NCI-H2029 (cell line): ENCODE measurements at regions not wholly inside any gene's neighbourhood (a gene's known extent, or its start where the extent isn't known, plus 50 kb on each side); places are given as distances from the start of the nearest gene placed in this dataset.

ENCODE experiments used
- DNase-seq: peaks from one replicate; lab custom pipeline; 2025; lab: John Stamatoyannopoulos, UW

GRCh38 chr1:188050250-188050649, 1221.5 kb downstream of the PLA2G4A start:
- DNase-seq = no peak

GRCh38 chr1:188056011-188056410, 1227.3 kb downstream of the PLA2G4A start:
- DNase-seq = no peak

- DNase-seq = no peak
These were observed 1230.1 kb downstream of the PLA2G4A start for GRCh38 chr1:188058801-188059200.

GRCh38 chr1:188061881-188062280, 1233.1 kb downstream of the PLA2G4A start:
- DNase-seq = no peak

GRCh38 chr1:188062456-188062855, 1233.7 kb downstream of the PLA2G4A start:
- no peak for DNase-seq

- DNase-seq = no peak
These were observed 1237.2 kb downstream of the PLA2G4A start for GRCh38 chr1:188065917-188066316.

- DNase-seq = no peak
These were observed 1242.1 kb downstream of the PLA2G4A start for GRCh38 chr1:188070848-188071247.

GRCh38 chr1:188089015-188089414, 1260.3 kb downstream of the PLA2G4A start:
- DNase-seq = no peak

- DNase-seq = no peak
These were observed 1260.7 kb downstream of the PLA2G4A start for GRCh38 chr1:188089461-188089860.

GRCh38 chr1:188096521-188096920, 1267.8 kb downstream of the PLA2G4A start:
- no peak for DNase-seq

- no peak for DNase-seq
These were observed 1288.7 kb downstream of the PLA2G4A start for GRCh38 chr1:188117436-188117835.

- no peak for DNase-seq
These were observed 1293.9 kb downstream of the PLA2G4A start for GRCh38 chr1:188122646-188123045.

- no peak for DNase-seq
These were observed 1298.8 kb downstream of the PLA2G4A start for GRCh38 chr1:188127507-188127906.

- no peak for DNase-seq
These were observed 1300.0 kb downstream of the PLA2G4A start for GRCh38 chr1:188128761-188129160.

GRCh38 chr1:188129856-188130838, 1301.4 kb downstream of the PLA2G4A start:
- no peak for DNase-seq

GRCh38 chr1:188137221-188137620, 1308.5 kb downstream of the PLA2G4A start:
- no peak for DNase-seq

- no peak for DNase-seq
These were observed 1312.2 kb downstream of the PLA2G4A start for GRCh38 chr1:188140958-188141357.

- DNase-seq = no peak
These were observed 1325.4 kb downstream of the PLA2G4A start for GRCh38 chr1:188154196-188154595.

- no peak for DNase-seq
These were observed 1326.0 kb downstream of the PLA2G4A start for GRCh38 chr1:188154761-188155160.

GRCh38 chr1:188155261-188155660, 1326.5 kb downstream of the PLA2G4A start:
- DNase-seq = no peak

GRCh38 chr1:188164459-188164858, 1335.7 kb downstream of the PLA2G4A start:
- DNase-seq = no peak

GRCh38 chr1:188166654-188167053, 1337.9 kb downstream of the PLA2G4A start:
- DNase-seq = no peak

- DNase-seq = no peak
These were observed 1341.2 kb downstream of the PLA2G4A start for GRCh38 chr1:188169971-188170370.

- no peak for DNase-seq
These were observed 1341.7 kb downstream of the PLA2G4A start for GRCh38 chr1:188170411-188170810.
